ENCODE measurements at regions not wholly inside any gene's neighbourhood (a gene's known extent, or its start where the extent isn't known, plus 50 kb on each side); places are given as distances from the start of the nearest gene placed in this dataset.

DNA sequence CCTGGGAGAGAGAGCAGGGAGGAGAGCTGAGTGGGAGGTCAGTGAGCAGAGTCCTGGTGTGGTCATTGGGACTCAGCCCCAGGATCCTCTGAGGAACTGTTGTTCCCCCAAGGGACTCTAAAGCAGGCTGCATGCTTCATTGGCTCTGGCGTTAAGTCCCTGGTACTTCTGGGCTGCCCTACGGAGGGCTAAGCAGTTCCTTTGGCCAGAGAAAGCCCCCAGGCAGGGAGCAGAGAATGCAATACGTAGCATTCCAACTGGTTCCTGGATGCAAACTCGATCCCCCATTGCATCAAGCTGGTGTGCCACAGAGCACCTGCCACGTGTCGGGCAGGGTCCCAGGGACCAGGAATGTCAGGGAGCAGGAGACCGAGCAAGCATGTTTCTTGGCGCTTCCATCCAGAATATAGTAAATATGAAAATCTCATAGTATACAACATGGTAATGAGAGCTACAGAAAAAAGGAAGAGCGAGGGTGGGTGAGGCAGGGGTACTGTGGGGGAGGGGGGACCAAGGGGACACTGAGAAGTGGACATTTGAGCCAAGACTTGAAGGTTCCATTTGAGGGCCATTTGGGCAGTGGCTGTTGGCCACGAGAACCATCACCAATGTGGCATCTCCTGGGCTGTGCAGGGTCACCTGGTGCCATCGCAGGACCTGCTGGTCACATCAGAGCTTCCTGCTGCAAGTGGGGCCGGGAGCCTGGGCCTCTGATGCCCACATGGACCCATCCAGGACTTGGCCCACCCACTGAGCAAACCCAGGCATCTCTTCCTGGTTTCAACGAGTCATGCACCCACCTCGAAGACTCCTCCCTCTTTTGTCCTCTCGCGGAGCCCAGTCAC, 160.4 kb downstream of the ASB1 start:
- Histone ChIP-seq H3K79me2 (ENCODE audit: insufficient read depth, low read length) (no peaks in the 10 kb centered on the region), H3K27me3 (ENCODE audit: insufficient read depth, low read length, poor library complexity) (peaks cover 4% of the 10 kb centered on the region), H3K27ac (ENCODE audit: low read length) (no peak overlapping the region), H2AFZ (ENCODE audit: low read depth, low read length) (no peak overlapping the region), H3K9me3 (ENCODE audit: insufficient read depth, low read length, severe bottlenecking) (no peaks in the 10 kb centered on the region), H3K4me2 (ENCODE audit: insufficient read depth, low read length) (no peak overlapping the region), H3K9ac (ENCODE audit: low read depth, low read length) (no peak overlapping the region), H4K20me1 (ENCODE audit: insufficient read depth, low read length) (no peaks in the 10 kb centered on the region; the same call in 1 of the 2 replicates), H3K4me1 (ENCODE audit: insufficient read depth, low read length) (no peaks in the 10 kb centered on the region), H3K4me3 (ENCODE audit: low read depth in 1 of 2, low read length in 2 of 2) (no peak overlapping the region), H3K36me3 (ENCODE audit: insufficient read depth, low read length) (no peaks in the 10 kb centered on the region)
- no peak for TF ChIP-seq EZH2 (IDR thresholded peaks at IDR 0.05; ENCODE audit: borderline replicate concordance, low read depth, low read length, severe bottlenecking)
- no peak for TF ChIP-seq CTCF (IDR thresholded peaks at IDR 0.05; ENCODE audit: borderline replicate concordance, extremely low read depth, low read length, poor library complexity, severe bottlenecking)
- ATAC-seq (ENCODE audit: insufficient read depth, low read depth) (no peak), DNase-seq (no peak)

DNA sequence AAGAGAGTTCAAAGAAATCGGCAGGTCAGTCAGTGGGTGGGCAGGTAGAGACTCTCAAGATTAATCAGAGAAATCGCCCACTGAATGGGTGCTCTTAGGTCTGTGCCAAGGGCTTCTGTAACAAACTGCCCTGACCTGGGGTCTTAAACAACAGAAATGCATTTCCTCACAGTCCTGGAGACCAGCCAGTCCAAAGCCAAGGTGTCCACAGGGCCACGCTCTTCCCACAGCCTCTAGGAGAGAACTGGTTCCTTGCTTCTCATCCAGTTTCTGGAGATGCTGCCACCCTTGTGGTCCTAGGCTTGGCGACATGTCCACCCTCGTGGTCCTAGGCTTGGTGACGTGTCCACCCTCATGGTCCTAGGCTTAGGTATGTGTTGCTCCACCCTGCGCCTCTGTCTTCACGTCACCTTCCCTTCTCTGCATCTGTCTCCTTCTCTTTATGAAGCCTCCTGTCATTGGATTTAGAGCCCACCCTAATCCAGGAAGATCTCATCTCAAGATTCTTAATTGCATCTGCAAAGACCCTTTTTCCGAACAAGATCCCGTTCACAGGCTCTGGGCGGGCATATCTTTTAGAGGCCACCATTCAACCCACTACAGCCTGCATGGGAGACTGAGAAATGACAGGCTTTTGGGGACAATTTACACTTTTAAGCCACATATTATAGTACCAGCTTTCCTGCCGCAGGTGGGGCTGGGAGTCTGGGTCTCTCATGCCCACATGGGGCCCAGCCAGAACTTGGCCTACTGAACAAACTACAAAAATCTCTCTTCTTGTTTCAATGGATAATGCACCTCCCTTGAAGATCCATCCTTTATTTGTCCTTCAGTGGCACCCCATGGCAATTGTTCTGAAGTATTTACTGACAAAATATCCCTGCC, 161.3 kb downstream of the ASB1 start:
- Histone ChIP-seq H3K27ac (ENCODE audit: low read length) (no peak overlapping the region), H4K20me1 (ENCODE audit: insufficient read depth, low read length) (no peaks in the 10 kb centered on the region; the same call in 1 of the 2 replicates), H3K9me3 (ENCODE audit: insufficient read depth, low read length, severe bottlenecking) (no peaks in the 10 kb centered on the region), H3K9ac (ENCODE audit: low read depth, low read length) (no peak overlapping the region), H3K27me3 (ENCODE audit: insufficient read depth, low read length, poor library complexity) (peaks cover 4% of the 10 kb centered on the region), H3K4me1 (ENCODE audit: insufficient read depth, low read length) (no peaks in the 10 kb centered on the region), H2AFZ (ENCODE audit: low read depth, low read length) (no peak overlapping the region), H3K4me3 (ENCODE audit: low read depth in 1 of 2, low read length in 2 of 2) (no peak overlapping the region), H3K4me2 (ENCODE audit: insufficient read depth, low read length) (no peak overlapping the region), H3K36me3 (ENCODE audit: insufficient read depth, low read length) (no peaks in the 10 kb centered on the region), H3K79me2 (ENCODE audit: insufficient read depth, low read length) (no peaks in the 10 kb centered on the region)
- DNase-seq (no peak), ATAC-seq (ENCODE audit: insufficient read depth, low read depth) (no peak)
- TF ChIP-seq CTCF (IDR thresholded peaks at IDR 0.05; ENCODE audit: borderline replicate concordance, extremely low read depth, low read length, poor library complexity, severe bottlenecking) (no peak), EZH2 (IDR thresholded peaks at IDR 0.05; ENCODE audit: borderline replicate concordance, low read depth, low read length, severe bottlenecking) (no peak)

- no peaks in the 10 kb centered on the region for H3K9me3 ChIP-seq (ENCODE audit: insufficient read depth, low read length, severe bottlenecking)
- no peaks in the 10 kb centered on the region; the same call in 1 of the 2 replicates for H4K20me1 ChIP-seq (ENCODE audit: insufficient read depth, low read length)
- no peaks in the 10 kb centered on the region for H3K79me2 ChIP-seq (ENCODE audit: insufficient read depth, low read length)
- no peak overlapping the region for H2AFZ ChIP-seq (ENCODE audit: low read depth, low read length)
- no peak for TF ChIP-seq EZH2 (IDR thresholded peaks at IDR 0.05; ENCODE audit: borderline replicate concordance, low read depth, low read length, severe bottlenecking)
- TF ChIP-seq CTCF (IDR thresholded peaks at IDR 0.05; ENCODE audit: borderline replicate concordance, extremely low read depth, low read length, poor library complexity, severe bottlenecking), result no peak
- no peak overlapping the region for H3K4me3 ChIP-seq (ENCODE audit: low read depth in 1 of 2, low read length in 2 of 2)
- no peak for ATAC-seq (ENCODE audit: insufficient read depth, low read depth)
- no peaks in the 10 kb centered on the region for H3K4me1 ChIP-seq (ENCODE audit: insufficient read depth, low read length)
- peaks cover 4% of the 10 kb centered on the region for H3K27me3 ChIP-seq (ENCODE audit: insufficient read depth, low read length, poor library complexity)
- no peak overlapping the region for H3K27ac ChIP-seq (ENCODE audit: low read length)
- DNase-seq, result no peak
- no peaks in the 10 kb centered on the region for H3K36me3 ChIP-seq (ENCODE audit: insufficient read depth, low read length)
- no peak overlapping the region for H3K9ac ChIP-seq (ENCODE audit: low read depth, low read length)
- no peak overlapping the region for H3K4me2 ChIP-seq (ENCODE audit: insufficient read depth, low read length)
Measured at GRCh38 chr2:238589591-238590460, 163.1 kb downstream of the ASB1 start.

All from DND-41 (cell line).